ENCODE measurements at regions not wholly inside any gene's neighbourhood (a gene's known extent, or its start where the extent isn't known, plus 50 kb on each side); places are given as distances from the start of the nearest gene placed in this dataset.

DNA sequence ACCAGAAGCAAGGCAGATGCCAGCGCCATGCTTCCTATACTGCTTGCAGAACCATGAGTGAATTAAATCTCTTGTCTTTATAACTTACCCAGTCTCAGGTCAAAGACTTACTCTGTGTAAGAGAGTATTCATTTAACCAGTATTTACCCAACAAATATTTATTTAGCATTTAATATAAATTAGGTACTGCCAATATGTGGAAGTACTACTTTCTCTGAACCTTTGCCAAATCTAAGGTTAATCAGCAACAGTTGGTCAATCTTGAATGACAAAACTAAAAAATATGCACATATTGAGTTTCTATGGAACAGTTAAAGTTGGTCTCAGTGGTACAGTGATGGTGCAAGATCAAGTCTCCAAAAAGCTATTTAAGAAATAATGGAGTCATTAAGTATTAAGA is 155.9 kb upstream of the CCNG1 start:
- no peak for TF ChIP-seq CTCF (IDR thresholded peaks at IDR 0.05)
- TF ChIP-seq POLR2A (IDR thresholded peaks at IDR 0.05) = no peak
